ENCODE measurements at regions not wholly inside any gene's neighbourhood (a gene's known extent, or its start where the extent isn't known, plus 50 kb on each side); places are given as distances from the start of the nearest gene placed in this dataset.

DNA sequence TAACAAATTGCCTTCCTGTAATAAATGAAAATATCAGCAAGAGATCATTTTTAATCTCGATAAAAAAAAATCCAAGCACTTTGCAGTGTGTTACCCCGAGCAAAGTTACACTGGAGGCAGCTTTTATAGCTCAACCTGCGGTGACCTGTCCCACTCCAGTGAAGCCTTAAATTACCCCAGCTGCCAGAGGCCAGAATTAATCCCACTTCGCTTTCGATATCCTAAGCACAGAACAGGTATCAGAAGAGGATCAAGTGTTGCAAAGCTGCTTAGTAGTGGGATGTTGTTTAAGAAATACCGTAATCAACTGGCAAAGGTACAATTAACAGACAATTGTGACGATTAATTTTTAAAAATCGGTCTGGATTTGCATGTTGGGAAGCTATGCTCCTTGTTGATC is 314.0 kb downstream of the AGTPBP1 start:
- DNase-seq, result no peak

DNA sequence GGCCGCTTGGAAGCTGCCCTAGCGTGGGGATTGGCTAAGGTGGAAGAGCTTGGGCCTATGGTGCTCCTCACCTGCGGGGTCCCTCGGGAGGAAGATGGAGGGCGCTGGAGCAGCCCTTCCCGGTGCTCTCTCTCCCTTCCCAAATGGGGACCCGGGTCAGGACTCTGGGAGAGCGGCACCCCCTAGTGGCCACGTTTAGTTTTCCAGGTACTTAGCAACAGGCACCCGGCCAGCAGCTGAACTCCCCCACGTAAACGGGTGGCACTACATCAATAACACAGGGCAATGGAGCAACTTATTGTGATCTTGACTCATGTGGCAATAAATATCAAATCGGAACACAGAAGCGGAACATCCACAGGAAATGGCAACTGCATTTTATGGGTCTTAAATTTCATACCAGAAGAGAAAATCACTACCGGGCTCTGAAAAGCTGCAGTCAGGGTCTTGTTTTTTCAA is 316.6 kb downstream of the AGTPBP1 start:
- DNase-seq, result peak; percentile 17

DNA sequence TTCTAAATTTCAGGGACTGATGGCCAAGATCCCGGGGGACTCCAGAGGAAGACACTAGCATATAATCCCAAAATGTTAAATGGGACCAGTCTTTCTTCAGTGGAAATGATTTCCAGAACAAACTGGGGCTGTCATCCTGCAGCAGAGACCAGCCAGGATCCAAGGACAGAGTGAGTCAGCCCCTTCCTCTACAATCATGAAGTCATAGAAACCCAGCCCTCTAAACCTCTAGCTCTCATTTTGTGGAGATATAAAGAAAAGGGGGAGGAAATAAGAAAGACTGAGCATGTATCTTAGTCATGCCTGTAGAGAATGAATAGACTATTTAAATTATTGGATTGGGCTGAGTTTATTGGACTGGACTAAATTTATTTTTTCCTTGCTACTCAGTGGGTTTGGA is 318.3 kb downstream of the AGTPBP1 start:
- no peak for DNase-seq

DNA sequence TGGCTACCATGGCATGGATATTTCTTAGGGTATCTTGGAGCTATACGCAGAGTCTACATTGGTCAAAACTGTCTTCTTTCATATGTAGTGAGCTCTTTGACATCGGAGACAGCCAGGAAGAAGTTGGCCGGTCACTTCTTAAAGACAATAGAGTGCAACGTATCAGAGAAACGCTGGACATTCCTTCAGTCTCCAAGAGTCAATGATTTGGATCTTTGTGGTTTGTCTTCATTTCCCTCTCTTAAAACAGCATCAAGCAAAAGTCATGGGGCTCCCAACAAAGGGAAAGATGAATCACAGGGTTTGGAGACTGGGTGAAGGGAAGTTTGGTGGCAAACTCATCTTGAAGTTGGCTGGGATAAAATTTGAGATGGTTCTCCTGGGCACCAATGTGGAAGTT is 320.1 kb downstream of the AGTPBP1 start:
- DNase-seq, result no peak

DNA sequence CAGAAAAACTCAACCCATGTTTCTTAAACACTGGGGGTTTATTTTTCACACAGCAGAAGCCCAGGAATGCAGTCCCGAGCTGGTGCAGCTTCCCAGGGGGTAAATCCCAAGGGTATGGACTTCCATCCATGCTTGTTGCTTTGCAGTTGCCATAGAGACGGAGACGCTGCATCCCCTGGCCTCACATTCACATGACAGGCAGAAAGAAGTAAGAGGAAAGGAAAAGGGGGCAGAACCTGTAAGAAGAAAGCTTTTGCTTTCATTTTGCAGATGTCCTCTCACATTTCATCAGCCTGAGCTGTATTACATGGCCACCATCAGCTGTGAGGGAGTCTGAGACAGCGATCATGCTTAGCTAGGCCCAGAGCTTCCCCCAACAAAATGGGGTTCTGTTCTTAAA is 321.0 kb downstream of the AGTPBP1 start:
- no peak for DNase-seq

DNA sequence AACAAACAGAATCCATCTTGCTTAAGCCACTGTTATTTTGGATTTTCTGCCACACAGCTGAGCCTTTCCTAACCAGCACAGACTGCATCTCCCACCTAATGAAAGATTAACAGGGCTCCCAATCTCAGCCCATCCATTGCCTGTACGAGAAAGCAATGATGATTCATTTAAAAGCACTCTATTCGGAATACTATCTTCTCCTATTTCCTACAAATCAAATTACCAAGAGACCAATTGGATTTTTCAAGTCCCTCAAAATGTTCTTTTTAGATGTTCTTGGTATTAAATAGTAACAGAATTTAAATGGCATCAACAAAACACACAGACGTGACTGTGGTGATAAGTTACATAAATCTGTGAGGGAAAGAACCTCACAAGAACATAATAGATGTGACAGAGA is 324.1 kb downstream of the AGTPBP1 start:
- no peak for DNase-seq

DNA sequence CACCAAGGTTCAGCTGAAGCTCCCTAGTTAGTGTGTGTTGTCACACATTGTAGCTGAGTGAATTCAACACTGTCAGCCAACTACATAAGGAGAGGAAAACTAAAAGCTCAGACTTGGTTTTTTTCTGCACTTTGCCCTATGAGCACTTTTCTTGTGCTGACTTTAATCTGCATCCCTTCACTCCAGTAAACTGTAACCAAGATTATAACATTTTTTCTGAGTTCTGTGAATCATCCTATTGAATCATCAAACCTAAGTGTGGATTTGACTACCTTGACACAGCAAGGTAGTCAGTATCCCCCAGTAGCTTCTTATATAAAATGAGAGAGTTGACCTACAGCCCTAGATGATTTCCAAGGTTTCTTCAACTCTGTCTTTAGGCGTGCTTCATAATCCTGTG is 325.0 kb downstream of the AGTPBP1 start:
- DNase-seq, result no peak

DNA sequence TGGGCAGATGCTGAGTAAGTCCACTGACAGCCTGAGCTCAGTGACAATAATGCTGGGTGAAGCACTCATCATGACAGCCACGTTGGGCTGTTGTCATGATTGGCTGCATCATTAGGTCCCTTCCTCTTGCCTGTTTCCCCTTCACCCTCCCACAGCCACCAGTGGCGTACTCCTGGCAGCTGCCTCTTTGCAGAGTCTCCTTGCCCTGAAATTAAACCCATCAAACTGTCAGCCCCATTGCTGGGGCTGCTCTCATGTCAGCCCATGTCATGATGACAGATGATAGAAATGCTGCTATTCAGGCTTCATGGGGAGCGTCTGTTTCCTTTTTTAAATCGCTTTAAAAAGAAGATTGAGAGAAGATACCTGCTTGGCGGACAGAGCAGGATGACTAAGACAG is 327.4 kb downstream of the AGTPBP1 start:
- DNase-seq, result no peak

DNA sequence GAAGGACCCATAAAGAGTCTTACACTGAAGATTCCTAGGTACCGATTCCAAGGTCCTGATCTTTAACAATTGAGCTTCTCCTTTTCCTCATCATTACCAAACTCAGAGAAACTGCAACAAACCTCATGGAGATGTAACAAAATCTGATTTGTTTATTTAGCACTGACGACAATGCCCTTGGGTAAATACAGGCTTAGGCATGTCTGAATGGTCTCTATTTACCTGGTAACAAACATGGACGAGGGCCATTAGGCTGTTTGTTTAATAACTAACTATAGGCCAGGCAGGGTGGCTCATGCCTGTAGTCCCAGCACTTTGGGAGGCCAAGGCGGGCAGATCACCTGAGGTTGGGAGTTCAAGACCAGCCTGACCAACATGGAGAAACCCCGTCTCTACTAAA is 333.3 kb downstream of the AGTPBP1 start:
- no peak for DNase-seq

DNA sequence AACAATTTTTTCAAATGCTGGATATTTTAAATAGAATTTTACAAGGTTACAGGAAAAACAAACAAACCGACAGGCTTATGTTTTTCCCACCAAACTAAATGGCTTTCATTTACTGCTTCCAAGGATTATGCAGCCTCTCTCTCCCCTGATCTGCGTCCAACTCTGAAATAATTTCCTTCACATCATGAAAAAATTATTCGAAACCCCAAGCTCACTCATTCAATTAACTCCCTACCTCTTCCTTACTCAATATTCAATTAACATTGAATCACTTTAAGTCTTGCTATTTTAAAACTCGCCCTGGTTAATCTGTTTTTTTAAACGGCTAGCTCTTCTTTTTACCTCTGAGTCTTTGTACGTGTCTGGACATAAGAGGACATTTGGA is 336.2 kb downstream of the AGTPBP1 start:
- no peak for DNase-seq

DNA sequence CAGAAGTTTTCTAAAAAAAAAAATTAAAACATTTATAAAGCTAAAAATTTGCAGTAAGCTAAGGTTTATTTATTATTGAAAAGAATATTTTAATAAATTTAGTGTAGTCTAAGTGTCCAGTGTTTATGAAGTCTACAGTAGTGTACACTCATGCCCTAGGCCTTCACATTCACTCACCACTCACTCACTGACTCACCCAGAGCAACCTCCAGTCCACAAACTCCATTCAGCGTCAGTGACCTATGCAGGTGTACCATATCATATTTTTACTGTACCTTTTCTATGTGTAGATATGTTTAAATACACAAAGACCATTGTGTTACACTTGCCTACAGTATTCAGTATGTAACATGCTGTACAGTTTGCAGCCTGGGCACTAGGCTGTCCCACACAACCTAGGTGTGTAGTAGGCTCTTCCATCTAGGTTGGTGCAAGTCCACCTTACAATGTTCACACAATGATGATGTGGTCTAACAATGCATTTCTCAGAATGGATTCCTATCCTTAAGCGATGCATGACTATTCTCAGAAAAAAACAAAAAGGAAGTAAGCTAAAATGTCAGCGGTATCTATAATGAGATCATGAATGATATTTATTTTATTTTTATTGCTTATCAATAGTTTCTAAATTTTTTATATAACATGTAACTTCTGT is 336.7 kb downstream of the AGTPBP1 start:
- no peak for DNase-seq

DNA sequence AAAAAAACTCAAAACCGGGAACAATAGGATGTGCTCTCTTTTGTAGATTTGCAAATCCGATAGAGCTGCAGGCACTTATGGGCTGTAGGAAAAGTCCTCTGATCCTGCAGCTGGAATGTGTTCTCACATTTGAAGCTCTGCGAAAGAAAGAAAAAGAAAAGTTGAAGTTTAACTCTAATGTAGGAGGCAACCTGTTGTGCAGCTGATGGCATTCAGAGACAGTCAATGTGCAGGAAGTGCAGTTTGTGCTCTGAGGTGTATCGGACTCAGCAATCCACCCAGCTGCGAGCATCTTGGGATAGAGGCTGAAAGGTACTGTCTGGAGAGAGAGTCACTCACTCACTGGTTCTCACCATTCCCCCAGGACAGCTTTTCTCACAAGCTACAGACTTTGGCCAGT is 339.2 kb downstream of the AGTPBP1 start:
- no peak for DNase-seq

DNA sequence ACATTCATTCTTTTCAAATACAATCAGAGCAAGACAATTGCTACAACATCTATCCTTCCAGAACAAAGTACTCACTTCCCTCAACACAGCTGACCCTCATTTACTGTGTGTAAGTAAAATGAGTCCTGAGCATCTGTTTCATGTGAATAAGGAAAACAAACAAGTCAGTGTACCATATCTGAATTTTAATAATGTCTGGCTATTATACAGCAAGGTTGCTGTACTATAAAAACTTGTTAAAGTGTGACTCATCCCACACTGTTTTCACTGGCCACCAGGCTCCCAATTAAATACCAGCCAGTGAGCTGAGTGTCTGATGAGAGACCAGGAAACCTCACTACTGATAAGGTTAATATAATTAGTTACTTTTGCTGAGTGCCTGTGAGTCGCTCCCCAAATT is 339.8 kb downstream of the AGTPBP1 start:
- no peak for DNase-seq

DNA sequence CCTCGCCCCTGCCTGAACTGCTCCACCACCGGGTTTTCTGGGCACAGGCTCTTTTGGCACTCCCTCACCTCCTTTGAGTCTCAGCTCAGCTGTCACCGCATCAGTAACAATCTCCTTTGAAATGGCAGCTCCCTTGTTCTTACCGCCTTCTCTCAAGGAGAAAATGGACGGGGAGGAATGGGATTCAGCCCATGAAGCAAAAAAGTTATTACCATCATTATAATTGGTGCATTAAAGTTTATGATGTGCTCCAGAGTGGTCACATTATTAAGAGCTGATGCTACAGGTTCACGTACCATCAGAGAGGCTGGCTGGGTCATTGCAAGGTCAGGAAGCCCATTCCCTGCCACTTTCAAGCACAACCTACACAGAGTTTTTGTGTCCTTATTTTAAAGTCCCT is 344.7 kb downstream of the AGTPBP1 start:
- no peak for DNase-seq

DNA sequence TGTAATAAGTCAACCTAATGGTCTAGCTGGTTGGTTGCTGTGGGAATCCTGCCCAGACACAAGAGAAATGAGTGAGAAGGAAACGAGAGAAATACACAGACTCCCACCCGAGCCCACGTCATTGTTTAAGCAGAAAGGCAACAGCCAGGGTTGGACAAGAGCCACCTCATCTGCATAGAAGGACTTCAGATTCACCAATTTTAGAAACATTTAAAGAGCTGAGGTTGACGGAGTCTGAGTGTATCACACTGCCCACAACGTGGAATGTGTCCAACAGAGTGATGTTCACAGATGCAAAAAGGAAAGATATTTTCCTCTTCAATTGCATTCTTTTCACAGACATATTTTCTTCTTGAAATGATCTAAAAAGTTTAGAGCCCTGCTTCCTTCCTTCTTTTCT is 349.5 kb downstream of the AGTPBP1 start:
- no peak for DNase-seq

DNA sequence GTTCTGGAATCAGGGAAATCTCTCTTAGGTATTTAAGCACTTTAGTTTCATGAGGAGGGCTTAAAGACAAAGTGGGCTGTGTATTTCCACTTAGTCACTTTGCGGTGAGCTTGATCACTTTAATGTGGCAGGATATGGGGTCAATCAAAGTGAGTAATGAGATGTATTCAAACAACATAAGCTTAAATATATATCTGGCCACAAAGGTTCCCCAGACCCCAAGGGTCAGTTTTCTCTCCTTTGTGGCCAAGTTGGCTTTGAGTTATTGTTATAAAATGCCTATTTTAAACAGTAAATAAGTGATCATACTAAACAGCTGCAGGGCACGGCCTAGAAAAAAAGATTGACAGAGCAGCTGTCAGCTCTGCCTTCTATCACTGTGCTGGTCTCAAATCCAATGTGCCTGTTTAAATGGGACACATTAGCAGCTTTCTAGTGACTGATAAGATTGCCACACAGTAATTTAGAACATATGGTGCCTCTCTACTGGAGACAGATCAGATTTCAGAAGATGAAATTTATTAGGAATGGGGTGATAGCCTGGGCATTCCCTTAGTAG is 363.9 kb downstream of the AGTPBP1 start:
- DNase-seq, result no peak

DNA sequence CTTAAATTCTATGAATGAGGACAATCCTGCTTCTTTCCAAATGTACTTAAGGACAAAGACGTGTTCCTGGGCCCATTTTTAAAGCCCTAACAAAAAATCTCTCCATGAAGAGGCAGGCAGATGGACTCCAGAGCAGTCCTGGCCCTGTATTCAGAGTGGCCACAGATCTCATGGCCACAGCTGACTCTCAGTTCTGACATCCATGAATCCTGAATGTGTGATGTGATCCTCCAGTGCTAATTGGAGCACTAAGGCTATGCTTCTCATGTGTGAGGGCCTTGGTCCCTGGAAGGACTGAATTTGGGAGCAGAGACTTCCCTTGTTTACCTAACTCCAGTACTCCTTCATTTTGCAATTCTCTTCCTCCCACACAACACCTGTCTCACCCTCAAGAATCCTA is 373.0 kb downstream of the AGTPBP1 start:
- no peak for DNase-seq

DNA sequence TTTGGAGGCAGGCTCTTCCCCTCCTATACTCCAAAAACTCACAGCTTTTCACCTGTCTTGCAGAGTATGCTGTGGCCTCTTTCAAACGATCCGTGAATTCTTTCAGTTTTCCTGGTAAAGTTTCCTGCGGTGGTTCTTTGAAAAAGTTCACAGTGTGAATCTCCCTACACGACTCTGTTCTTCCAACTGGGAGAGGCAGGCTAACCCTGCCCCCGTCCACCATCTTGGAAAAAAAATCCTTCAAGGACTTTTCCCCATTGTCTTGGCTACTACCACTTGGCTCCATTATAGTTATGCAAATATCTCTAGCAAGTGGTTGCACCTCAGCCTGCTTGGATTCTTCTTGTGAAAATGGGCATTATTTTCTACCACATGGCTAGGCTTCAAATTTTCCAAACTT is 382.6 kb downstream of the AGTPBP1 start:
- no peak for DNase-seq

DNA sequence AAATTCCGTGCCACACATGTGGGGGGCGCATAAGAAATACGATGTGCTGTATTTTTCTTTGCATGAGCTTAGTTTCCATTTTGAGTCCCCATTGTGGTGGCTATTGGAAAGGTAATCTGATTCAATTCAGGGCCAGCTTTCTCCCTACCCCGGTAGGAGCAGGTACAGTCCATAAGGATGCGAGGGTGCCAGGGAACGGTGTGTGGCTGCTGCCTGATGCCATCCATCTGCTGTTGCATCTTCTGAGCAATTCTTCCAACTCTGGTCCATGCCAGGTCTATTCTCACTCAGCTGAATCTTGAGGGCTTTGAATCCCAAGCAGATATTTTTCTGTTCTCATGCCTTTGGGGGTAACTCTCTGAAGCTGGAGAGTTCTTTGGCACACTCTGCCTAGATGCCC is 392.7 kb downstream of the AGTPBP1 start:
- no peak for DNase-seq

DNA sequence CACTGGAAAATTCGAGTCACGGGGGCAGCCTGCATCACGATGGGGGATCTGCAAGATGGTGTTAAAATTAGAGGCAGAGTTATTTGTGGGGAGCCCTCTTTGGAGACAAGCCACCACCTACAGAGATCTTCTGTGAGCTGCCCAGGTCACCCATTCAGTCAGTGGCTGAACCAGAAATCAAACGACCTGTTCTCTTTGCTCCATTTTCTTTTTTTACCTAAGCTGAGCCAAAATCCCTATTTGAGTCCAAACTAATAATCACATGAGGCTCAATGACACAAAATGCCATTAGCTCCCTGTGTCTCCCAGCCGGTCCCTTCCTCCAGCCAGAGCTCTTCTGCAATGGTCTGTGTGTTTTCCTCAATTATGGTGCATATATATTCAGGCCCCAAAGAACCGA is 394.2 kb downstream of the AGTPBP1 start:
- DNase-seq, result no peak

DNA sequence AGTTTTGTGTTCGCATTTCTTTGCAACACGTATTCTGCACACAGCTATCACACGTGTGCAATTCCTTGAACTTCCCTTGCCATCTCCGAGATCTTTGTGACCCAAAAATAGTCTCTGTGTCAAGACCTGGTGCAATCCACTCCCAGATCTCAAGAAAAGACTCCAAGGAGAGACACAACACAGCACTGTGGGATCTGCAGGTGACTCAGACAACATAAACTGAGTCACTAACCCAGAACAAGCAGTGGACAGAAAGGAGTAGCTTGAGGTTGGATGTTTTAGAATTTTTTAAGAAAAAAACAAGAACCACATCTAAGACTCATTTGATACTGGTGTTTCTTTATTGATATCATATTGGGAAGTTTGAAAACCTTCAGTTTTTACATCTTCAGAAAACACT is 396.9 kb downstream of the AGTPBP1 start:
- no peak for DNase-seq

DNA sequence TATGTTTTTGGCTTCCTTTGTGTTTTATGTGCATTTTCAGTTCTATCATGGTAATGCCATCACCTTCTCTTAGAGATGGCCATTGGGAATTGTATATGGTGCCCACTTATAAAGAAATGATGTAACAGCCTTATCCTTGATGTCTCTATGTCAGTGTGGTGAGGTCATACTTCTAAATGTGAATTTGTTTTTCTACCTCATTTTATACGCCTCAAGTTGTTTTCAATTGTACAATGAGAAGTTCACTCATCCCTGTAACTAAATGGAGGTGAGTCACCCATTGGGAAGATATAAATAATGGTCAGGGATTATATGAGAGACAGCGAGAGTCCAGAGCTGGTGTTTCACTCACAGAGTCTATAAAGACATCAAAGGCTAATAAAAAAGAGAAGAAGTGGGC is 402.4 kb downstream of the AGTPBP1 start:
- DNase-seq, result no peak

DNA sequence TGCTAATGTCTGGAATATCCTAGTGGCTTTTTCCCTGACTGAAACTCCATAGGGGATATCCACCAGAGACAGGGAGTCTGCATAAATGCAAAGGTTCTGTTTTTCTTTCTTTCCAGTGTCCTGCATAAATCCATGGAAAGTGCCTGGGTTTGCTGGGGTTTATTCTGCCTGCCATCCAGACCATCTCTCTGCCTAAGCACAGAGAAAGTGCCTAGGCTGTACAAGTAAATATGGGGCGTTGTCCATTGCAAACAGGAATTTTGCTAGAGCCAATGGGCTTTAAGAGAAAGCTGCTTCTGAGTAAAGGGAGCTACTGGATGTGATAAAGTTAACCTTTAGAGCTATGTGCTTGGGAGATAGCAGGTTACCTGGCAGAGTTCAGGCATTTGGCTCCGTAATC is 407.5 kb downstream of the AGTPBP1 start:
- DNase-seq, result no peak

DNA sequence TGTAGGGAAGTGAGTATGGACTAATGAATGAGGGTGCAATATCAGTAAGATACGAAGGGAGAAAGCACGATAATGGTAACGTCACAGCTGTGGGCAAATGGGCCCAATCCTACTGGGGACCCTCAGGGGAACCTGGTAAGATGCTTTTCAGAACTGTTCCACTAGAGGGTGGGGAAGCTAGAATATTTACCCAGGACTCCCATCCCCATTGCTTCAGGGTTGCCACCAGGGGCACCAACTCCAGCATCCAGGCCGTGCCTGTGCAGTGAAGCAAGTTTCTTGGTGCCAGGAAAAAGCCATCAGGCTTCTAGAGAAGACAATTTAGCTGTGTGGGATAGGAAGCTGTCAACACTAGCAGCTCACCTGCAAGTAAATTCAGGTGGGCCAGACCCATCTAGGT is 409.3 kb downstream of the AGTPBP1 start:
- no peak for DNase-seq

DNA sequence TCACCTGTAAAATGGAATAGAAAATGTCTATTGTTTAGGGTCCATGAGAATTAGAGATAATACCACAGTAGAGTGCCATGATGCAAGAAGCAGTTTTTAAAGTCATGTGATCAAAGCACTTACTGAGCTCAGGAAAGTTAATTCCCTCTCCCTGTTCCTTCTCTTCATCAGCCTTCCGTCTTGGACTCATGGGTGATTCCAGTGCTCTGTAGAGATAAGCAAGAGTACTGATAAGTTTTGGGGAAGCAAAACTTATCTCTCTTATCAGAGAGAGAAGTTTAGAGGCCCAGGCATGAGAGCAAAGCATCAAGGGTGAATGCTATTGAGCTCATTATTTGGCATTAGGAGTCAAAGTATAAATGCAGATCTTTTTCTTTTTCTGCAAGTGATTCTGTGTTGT is 410.1 kb downstream of the AGTPBP1 start:
- DNase-seq, result no peak
